ENCODE measurements at regions not wholly inside any gene's neighbourhood (a gene's known extent, or its start where the extent isn't known, plus 50 kb on each side); places are given as distances from the start of the nearest gene placed in this dataset.

DNA sequence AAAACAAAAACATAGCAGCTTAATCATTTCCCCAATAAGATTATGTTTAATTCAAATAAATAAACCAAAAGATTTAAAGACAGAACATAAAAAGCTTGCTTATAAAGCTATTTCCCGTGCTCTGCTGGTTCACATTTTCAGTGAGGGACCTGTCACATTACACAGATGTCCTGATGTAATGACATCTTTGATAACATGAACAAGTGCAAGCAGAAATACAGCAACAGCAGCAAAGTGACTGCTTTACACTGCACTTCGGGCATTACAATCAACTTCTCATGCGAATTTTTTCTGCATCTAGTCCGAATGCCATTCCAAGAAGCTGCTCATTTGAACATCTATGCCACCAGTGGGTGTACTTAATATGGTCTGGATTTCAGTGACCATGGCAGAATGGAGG lies 940.3 kb upstream of the IGFBP7 start:
- Histone ChIP-seq H3K36me3 (replicated peaks in 1 of 2; ENCODE audit: control insufficient read depth in 1 of 2, insufficient read depth in 2 of 2, low read length in 2 of 2) (no peaks in the 10 kb centered on the region), H3K4me1 (ENCODE audit: insufficient read depth, low read length) (no peaks in the 10 kb centered on the region), H4K20me1 (ENCODE audit: insufficient read depth, low read length) (no peaks in the 10 kb centered on the region), H2AFZ (ENCODE audit: low read length) (no peak overlapping the region), H3K4me3 (replicated peaks in 1 of 3; ENCODE audit: insufficient read depth in 1 of 3, low read depth in 2 of 3, low read length in 3 of 3) (no peak overlapping the region), H3K9ac (ENCODE audit: insufficient read depth, low read depth, low read length) (no peak overlapping the region), H3K9me3 (ENCODE audit: low read length) (peaks cover 67% of the 10 kb centered on the region), H3K27me3 (ENCODE audit: control insufficient read depth in 1 of 2, insufficient read depth in 2 of 2, low read length in 2 of 2) (no peaks in the 10 kb centered on the region), H3K79me2 (ENCODE audit: insufficient read depth, low read length) (no peaks in the 10 kb centered on the region), H3K27ac (ENCODE audit: extremely low read length, insufficient read depth, low read length) (no peak overlapping the region), H3K4me2 (ENCODE audit: low read depth, low read length) (no peak overlapping the region)
- CTCF ChIA-PET (ENCODE audit: low intra/inter-chr PET ratio, low total read pairs), result no interaction called here
- ATAC-seq (no peak), FAIRE-seq (no peak), DNase-seq (ENCODE audit: low spot score) (no peak)
- POLR2A ChIA-PET, result no interaction called here
- 0% methylated on average over 4 of the region's 4 CpGs for WGBS (ENCODE audit: low lambda C conversion rate)
- intact Hi-C loops (cut with micrococcal nuclease; ENCODE audit: unreplicated experiment) (no loop called here), in situ Hi-C loops (cut with HindIII; ENCODE audit: extremely low pct_ligation_motif_present, low pct_unique_long_range_greater_than_20kb) (no loop called here)
- BruUV-seq (replicated peaks), result no TSS peak
- TF ChIP-seq ZNF337 (CRISPR knock-in tag; IDR thresholded peaks at IDR 0.05; ENCODE audit: borderline replicate concordance, low read depth) (no peak), CHCHD3 (CRISPR knock-in tag; IDR thresholded peaks at IDR 0.05) (no peak), ZNF441 (CRISPR knock-in tag; IDR thresholded peaks at IDR 0.05; ENCODE audit: borderline replicate concordance) (no peak), ELF3 (CRISPR knock-in tag; IDR thresholded peaks at IDR 0.05) (no peak), ARNTL (CRISPR knock-in tag; IDR thresholded peaks at IDR 0.05) (no peak), FOXA1 (IDR thresholded peaks at IDR 0.05) (no peak), FOXA1 (CRISPR knock-in tag; IDR thresholded peaks at IDR 0.05) (no peak)

DNA sequence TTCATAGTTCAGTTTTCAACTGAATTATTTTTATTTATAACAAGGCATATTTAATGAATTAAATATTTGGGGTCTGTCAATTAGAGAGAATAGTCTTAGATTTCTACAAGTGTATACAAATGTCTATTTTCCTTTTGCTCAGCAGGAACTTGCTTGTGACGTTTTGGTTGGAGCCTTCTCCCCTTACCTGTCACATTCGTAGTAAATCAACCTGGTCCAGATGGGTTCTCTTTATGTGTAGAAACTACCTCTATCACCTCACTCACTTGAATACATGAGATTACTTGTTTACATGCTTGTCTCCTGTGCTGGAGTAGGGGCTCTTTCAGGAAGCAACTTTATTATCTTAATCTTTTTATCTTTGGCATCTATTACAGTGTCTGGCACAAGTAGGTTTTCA lies 938.3 kb upstream of the IGFBP7 start:
- DNase-seq (ENCODE audit: low spot score), result no peak
- Histone ChIP-seq H3K4me2 (ENCODE audit: low read depth, low read length) (no peak overlapping the region), H3K36me3 (replicated peaks in 1 of 2; ENCODE audit: control insufficient read depth in 1 of 2, insufficient read depth in 2 of 2, low read length in 2 of 2) (no peaks in the 10 kb centered on the region), H3K4me1 (ENCODE audit: insufficient read depth, low read length) (no peaks in the 10 kb centered on the region), H3K27ac (ENCODE audit: extremely low read length, insufficient read depth, low read length) (no peak overlapping the region), H3K4me3 (replicated peaks in 1 of 3; ENCODE audit: insufficient read depth in 1 of 3, low read depth in 2 of 3, low read length in 3 of 3) (no peak overlapping the region), H3K9me3 (ENCODE audit: low read length) (peaks cover 67% of the 10 kb centered on the region), H3K79me2 (ENCODE audit: insufficient read depth, low read length) (no peaks in the 10 kb centered on the region), H2AFZ (ENCODE audit: low read length) (no peak overlapping the region), H4K20me1 (ENCODE audit: insufficient read depth, low read length) (no peaks in the 10 kb centered on the region), H3K9ac (ENCODE audit: insufficient read depth, low read depth, low read length) (no peak overlapping the region), H3K27me3 (ENCODE audit: control insufficient read depth in 1 of 2, insufficient read depth in 2 of 2, low read length in 2 of 2) (no peaks in the 10 kb centered on the region)
- intact Hi-C loops (cut with micrococcal nuclease; ENCODE audit: unreplicated experiment), result no loop called here
- FAIRE-seq, result no peak
- ChIA-PET POLR2A (no interaction called here), CTCF (ENCODE audit: low intra/inter-chr PET ratio, low total read pairs) (no interaction called here)
- BruUV-seq (replicated peaks), result no TSS peak
- 2% methylated on average over 2 of the region's 2 CpGs for WGBS (ENCODE audit: low lambda C conversion rate)
- in situ Hi-C loops (cut with HindIII; ENCODE audit: extremely low pct_ligation_motif_present, low pct_unique_long_range_greater_than_20kb), result no loop called here
- no peak for ATAC-seq
- TF ChIP-seq NCOA1 (CRISPR knock-in tag; IDR thresholded peaks at IDR 0.05) (no peak), ISL2 (CRISPR knock-in tag; IDR thresholded peaks at IDR 0.05) (no peak), MTF2 (CRISPR knock-in tag; IDR thresholded peaks at IDR 0.05; ENCODE audit: borderline replicate concordance) (no peak), ATF1 (CRISPR knock-in tag; IDR thresholded peaks at IDR 0.05) (no peak), KLF15 (CRISPR knock-in tag; IDR thresholded peaks at IDR 0.05; ENCODE audit: borderline replicate concordance) (no peak), AGO1 (IDR thresholded peaks at IDR 0.05; ENCODE audit: low read depth, low read length, poor library complexity, severe bottlenecking) (no peak), ZBTB7A (CRISPR knock-in tag; IDR thresholded peaks at IDR 0.05) (no peak), ZNF790 (CRISPR knock-in tag; IDR thresholded peaks at IDR 0.05; ENCODE audit: borderline replicate concordance) (no peak)
- TF ChIP-seq, protein P1, sequence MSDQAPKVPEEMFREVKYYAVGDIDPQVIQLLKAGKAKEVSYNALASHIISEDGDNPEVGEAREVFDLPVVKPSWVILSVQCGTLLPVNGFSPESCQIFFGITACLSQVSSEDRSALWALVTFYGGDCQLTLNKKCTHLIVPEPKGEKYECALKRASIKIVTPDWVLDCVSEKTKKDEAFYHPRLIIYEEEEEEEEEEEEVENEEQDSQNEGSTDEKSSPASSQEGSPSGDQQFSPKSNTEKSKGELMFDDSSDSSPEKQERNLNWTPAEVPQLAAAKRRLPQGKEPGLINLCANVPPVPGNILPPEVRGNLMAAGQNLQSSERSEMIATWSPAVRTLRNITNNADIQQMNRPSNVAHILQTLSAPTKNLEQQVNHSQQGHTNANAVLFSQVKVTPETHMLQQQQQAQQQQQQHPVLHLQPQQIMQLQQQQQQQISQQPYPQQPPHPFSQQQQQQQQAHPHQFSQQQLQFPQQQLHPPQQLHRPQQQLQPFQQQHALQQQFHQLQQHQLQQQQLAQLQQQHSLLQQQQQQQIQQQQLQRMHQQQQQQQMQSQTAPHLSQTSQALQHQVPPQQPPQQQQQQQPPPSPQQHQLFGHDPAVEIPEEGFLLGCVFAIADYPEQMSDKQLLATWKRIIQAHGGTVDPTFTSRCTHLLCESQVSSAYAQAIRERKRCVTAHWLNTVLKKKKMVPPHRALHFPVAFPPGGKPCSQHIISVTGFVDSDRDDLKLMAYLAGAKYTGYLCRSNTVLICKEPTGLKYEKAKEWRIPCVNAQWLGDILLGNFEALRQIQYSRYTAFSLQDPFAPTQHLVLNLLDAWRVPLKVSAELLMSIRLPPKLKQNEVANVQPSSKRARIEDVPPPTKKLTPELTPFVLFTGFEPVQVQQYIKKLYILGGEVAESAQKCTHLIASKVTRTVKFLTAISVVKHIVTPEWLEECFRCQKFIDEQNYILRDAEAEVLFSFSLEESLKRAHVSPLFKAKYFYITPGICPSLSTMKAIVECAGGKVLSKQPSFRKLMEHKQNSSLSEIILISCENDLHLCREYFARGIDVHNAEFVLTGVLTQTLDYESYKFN (CRISPR knock-in tag; conservative IDR thresholded peaks at IDR 0.05), result no peak
- TF ChIP-seq, protein P2, sequence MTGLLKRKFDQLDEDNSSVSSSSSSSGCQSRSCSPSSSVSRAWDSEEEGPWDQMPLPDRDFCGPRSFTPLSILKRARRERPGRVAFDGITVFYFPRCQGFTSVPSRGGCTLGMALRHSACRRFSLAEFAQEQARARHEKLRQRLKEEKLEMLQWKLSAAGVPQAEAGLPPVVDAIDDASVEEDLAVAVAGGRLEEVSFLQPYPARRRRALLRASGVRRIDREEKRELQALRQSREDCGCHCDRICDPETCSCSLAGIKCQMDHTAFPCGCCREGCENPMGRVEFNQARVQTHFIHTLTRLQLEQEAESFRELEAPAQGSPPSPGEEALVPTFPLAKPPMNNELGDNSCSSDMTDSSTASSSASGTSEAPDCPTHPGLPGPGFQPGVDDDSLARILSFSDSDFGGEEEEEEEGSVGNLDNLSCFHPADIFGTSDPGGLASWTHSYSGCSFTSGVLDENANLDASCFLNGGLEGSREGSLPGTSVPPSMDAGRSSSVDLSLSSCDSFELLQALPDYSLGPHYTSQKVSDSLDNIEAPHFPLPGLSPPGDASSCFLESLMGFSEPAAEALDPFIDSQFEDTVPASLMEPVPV (CRISPR knock-in tag; IDR thresholded peaks at IDR 0.05), result no peak

Measured in HepG2 (cell line).